ENCODE measurements at regions not wholly inside any gene's neighbourhood (a gene's known extent, or its start where the extent isn't known, plus 50 kb on each side); places are given as distances from the start of the nearest gene placed in this dataset.

GRCh38 chr6:103231181-103231580 lies 1628.5 kb downstream of the HACE1 start (continued):
- TF ChIP-seq E4F1 (IDR thresholded peaks at IDR 0.05; ENCODE audit: borderline replicate concordance, partially characterized antibody): no peak

GRCh38 chr6:103215847-103216246 lies 1643.9 kb downstream of the HACE1 start:
- in situ Hi-C loops (cut with MboI) (no loop called here), intact Hi-C loops (cut with micrococcal nuclease; ENCODE audit: unreplicated experiment) (no loop called here)
- SMC1A ChIA-PET (ENCODE audit: uncharacterized antibody, unreplicated experiment): interaction anchor here (0.8 to 5.6 kb wide), 3 partner anchors 9 to 14 kb away, joined by 3 to 27 read pairs (median 9); no protein-coding TSS in a partner anchor
- Histone ChIP-seq H3K36me3 (ENCODE audit: control insufficient read depth in 2 of 2, insufficient read depth in 2 of 2, low read length in 1 of 2) (no peaks in the 10 kb centered on the region), H3K27ac (ENCODE audit: control insufficient read depth, insufficient read depth) (no peak overlapping the region), H3K4me2 (ENCODE audit: control insufficient read depth, insufficient read depth) (no peak overlapping the region), H4K20me1 (ENCODE audit: control insufficient read depth, insufficient read depth) (no peaks in the 10 kb centered on the region), H3K79me2 (ENCODE audit: control insufficient read depth, insufficient read depth, low read length) (no peaks in the 10 kb centered on the region), H3K27me3 (replicated peaks in 1 of 2; ENCODE audit: control insufficient read depth in 2 of 2, insufficient read depth in 2 of 2, low read length in 1 of 2) (no peaks in the 10 kb centered on the region), H3K9me3 (replicated peaks; ENCODE audit: control insufficient read depth, insufficient read depth, low read length) (no peaks in the 10 kb centered on the region), H3K9ac (ENCODE audit: control insufficient read depth, insufficient read depth, low read length) (no peak overlapping the region), H3K4me3 (no peak overlapping the region), H2AFZ (ENCODE audit: control insufficient read depth, low read depth, low read length) (no peak overlapping the region), H3K4me1 (ENCODE audit: control insufficient read depth, insufficient read depth, low read length) (no peaks in the 10 kb centered on the region)
- ATAC-seq (peak; percentile 42), DNase-seq (ENCODE audit: low read depth, low spot score) (no peak), FAIRE-seq (no peak)
- RAD21 ChIA-PET (ENCODE audit: unreplicated experiment): interaction anchor here (0.8 to 1.1 kb wide), 2 partner anchors 9 to 24 kb away, joined by 3 to 5 read pairs; no protein-coding TSS in a partner anchor
- POLR2A ChIA-PET: no interaction called here
- no TSS peak for BruUV-seq (replicated peaks)
- CTCF ChIA-PET: interaction anchor here (0.5 to 0.9 kb wide), 2 partner anchors 9 to 17 kb away, joined by 3 read pairs; no protein-coding TSS in a partner anchor
- TF ChIP-seq LARP7 (IDR thresholded peaks at IDR 0.05) (no peak), ZNF274 (IDR thresholded peaks at IDR 0.05; ENCODE audit: insufficient read depth, insufficient read length) (no peak), DPF2 (IDR thresholded peaks at IDR 0.05) (no peak), SMARCA5 (IDR thresholded peaks at IDR 0.05) (no peak), CEBPB (IDR thresholded peaks at IDR 0.05; ENCODE audit: borderline replicate concordance in 1 of 2, low read depth in 2 of 2, low read length in 2 of 2) (no peak), RCOR1 (conservative IDR thresholded peaks at IDR 0.05; ENCODE audit: low read depth, low read length) (no peak), ETV6 (conservative IDR thresholded peaks at IDR 0.05 in 1 of 2, IDR thresholded peaks at IDR 0.05 in 1 of 2; ENCODE audit: borderline replicate concordance in 1 of 2, low read depth in 1 of 2) (no peak), PML (IDR thresholded peaks at IDR 0.05; ENCODE audit: low read length) (no peak), GABPA (IDR thresholded peaks at IDR 0.05; ENCODE audit: low read depth) (no peak), E4F1 (IDR thresholded peaks at IDR 0.05; ENCODE audit: borderline replicate concordance, partially characterized antibody) (no peak), NR2C2 (IDR thresholded peaks at IDR 0.05; ENCODE audit: borderline replicate concordance, control insufficient read depth, insufficient read length, low read depth) (no peak), TBL1XR1 (IDR thresholded peaks at IDR 0.05; ENCODE audit: low read depth, low read length) (no peak), POU2F2 (IDR thresholded peaks at IDR 0.05; ENCODE audit: borderline replicate concordance, low read depth, low read length) (no peak), TCF12 (IDR thresholded peaks at IDR 0.05; ENCODE audit: low read depth, low read length) (no peak), PRDM15 (CRISPR knock-in tag; IDR thresholded peaks at IDR 0.05) (no peak), JUND (IDR thresholded peaks at IDR 0.05; ENCODE audit: low read depth, low read length) (no peak)
